ENCODE measurements at regions not wholly inside any gene's neighbourhood (a gene's known extent, or its start where the extent isn't known, plus 50 kb on each side); places are given as distances from the start of the nearest gene placed in this dataset.

DNA sequence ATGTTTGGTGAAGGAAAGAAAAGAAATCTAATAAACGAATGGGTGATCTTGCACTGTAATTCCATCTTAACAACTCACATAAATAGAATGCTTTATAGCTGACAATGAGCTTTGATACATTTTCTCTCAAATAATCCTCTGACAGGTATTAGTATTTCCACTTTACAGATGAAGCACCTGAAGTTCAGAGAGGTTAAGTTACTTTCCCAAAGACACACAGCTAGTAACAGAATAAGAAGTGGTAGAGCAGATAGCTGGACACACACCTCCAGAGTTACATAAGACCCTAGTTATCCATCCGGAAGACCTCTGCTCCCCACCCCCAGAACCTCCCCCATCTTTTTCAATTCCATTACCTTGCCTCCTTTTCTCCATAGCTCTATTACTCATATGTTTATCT is 213.3 kb upstream of the ZC3H12A start:
- ChIA-PET POLR2A (no interaction called here), CTCF (no interaction called here)
- in situ Hi-C loops (cut with HindIII; ENCODE audit: low pct_unique_long_range_greater_than_20kb, low sequenced_read_pairs): no loop called here
- H3K27ac ChIP-seq (ENCODE audit: low read length): no peak overlapping the region
- H3K4me3 ChIP-seq (ENCODE audit: low read depth in 2 of 2, low read length in 2 of 2): no peak overlapping the region
- no peaks in the 10 kb centered on the region for H3K36me3 ChIP-seq (ENCODE audit: control insufficient read depth, insufficient read depth, low read length)
- TF ChIP-seq SIN3A (IDR thresholded peaks at IDR 0.05; ENCODE audit: borderline replicate concordance, insufficient read depth, low read depth, low read length) (no peak), POLR2AphosphoS5 (IDR thresholded peaks at IDR 0.05; ENCODE audit: low read depth, low read length) (no peak), TCF7L2 (IDR thresholded peaks at IDR 0.05; ENCODE audit: low read depth, low read length) (no peak)
- TF ChIP-seq, protein P1, sequence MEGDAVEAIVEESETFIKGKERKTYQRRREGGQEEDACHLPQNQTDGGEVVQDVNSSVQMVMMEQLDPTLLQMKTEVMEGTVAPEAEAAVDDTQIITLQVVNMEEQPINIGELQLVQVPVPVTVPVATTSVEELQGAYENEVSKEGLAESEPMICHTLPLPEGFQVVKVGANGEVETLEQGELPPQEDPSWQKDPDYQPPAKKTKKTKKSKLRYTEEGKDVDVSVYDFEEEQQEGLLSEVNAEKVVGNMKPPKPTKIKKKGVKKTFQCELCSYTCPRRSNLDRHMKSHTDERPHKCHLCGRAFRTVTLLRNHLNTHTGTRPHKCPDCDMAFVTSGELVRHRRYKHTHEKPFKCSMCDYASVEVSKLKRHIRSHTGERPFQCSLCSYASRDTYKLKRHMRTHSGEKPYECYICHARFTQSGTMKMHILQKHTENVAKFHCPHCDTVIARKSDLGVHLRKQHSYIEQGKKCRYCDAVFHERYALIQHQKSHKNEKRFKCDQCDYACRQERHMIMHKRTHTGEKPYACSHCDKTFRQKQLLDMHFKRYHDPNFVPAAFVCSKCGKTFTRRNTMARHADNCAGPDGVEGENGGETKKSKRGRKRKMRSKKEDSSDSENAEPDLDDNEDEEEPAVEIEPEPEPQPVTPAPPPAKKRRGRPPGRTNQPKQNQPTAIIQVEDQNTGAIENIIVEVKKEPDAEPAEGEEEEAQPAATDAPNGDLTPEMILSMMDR (IDR thresholded peaks at IDR 0.05): no peak
- TF ChIP-seq, protein P2, sequence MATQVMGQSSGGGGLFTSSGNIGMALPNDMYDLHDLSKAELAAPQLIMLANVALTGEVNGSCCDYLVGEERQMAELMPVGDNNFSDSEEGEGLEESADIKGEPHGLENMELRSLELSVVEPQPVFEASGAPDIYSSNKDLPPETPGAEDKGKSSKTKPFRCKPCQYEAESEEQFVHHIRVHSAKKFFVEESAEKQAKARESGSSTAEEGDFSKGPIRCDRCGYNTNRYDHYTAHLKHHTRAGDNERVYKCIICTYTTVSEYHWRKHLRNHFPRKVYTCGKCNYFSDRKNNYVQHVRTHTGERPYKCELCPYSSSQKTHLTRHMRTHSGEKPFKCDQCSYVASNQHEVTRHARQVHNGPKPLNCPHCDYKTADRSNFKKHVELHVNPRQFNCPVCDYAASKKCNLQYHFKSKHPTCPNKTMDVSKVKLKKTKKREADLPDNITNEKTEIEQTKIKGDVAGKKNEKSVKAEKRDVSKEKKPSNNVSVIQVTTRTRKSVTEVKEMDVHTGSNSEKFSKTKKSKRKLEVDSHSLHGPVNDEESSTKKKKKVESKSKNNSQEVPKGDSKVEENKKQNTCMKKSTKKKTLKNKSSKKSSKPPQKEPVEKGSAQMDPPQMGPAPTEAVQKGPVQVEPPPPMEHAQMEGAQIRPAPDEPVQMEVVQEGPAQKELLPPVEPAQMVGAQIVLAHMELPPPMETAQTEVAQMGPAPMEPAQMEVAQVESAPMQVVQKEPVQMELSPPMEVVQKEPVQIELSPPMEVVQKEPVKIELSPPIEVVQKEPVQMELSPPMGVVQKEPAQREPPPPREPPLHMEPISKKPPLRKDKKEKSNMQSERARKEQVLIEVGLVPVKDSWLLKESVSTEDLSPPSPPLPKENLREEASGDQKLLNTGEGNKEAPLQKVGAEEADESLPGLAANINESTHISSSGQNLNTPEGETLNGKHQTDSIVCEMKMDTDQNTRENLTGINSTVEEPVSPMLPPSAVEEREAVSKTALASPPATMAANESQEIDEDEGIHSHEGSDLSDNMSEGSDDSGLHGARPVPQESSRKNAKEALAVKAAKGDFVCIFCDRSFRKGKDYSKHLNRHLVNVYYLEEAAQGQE (IDR thresholded peaks at IDR 0.05; ENCODE audit: insufficient read depth in 1 of 2, low read depth in 2 of 2, low read length in 1 of 2): no peak
- ATAC-seq (no peak), DNase-seq (ENCODE audit: low read depth, low spot score) (no peak)
- H3K9me3 ChIP-seq (ENCODE audit: control insufficient read depth, insufficient read depth, low read depth, low read length): no peaks in the 10 kb centered on the region
- no TSS peak for BruUV-seq (replicated peaks)
- peaks cover 24% of the 10 kb centered on the region for H3K27me3 ChIP-seq (ENCODE audit: control insufficient read depth, insufficient read depth, low read length)
- intact Hi-C loops (cut with micrococcal nuclease; ENCODE audit: unreplicated experiment): no loop called here
- no peaks in the 10 kb centered on the region for H3K4me1 ChIP-seq (ENCODE audit: control insufficient read depth, insufficient read depth, low read length)

DNA sequence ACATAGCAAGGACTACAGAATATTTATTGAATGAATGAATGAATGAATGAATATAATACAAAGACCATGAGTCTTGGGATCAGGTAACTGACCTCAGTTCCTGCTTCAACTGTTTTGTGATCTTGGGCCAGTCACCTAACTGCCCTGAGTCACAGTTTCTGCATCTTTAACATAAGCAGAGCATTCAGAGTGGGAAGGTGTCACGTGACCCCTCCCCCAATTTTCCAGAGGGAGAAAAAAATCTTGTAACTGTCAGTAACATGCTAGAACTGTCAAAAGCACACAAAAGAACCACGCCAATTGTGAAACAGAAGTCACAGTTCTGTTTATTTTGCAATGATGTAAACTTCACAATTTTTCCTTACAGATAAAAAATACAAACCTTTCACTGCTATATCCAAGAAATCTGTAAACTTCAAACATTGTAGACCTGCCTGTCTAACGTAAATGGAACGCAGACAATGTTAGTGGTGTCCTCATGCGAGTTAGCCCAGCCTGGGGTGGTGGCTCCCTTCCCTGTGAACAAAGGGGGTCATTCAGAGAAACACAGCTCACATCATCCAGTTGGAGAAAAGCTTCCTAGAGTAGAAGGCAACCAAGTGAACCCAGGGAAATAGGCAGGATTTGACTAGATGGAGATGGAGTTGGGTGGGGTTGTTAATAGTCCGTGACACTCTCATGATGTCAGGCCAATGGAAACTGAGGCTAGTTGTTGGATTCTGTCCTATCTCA is 211.8 kb upstream of the ZC3H12A start:
- Histone ChIP-seq H3K27me3 (ENCODE audit: control insufficient read depth, insufficient read depth, low read length) (peaks cover 18% of the 10 kb centered on the region), H3K27ac (ENCODE audit: low read length) (no peak overlapping the region), H3K4me3 (ENCODE audit: low read depth in 2 of 2, low read length in 2 of 2) (no peak overlapping the region), H3K9me3 (ENCODE audit: control insufficient read depth, insufficient read depth, low read depth, low read length) (no peaks in the 10 kb centered on the region), H3K36me3 (ENCODE audit: control insufficient read depth, insufficient read depth, low read length) (no peaks in the 10 kb centered on the region), H3K4me1 (ENCODE audit: control insufficient read depth, insufficient read depth, low read length) (no peaks in the 10 kb centered on the region)
- no peak for ATAC-seq
- in situ Hi-C loops (cut with HindIII; ENCODE audit: low pct_unique_long_range_greater_than_20kb, low sequenced_read_pairs): no loop called here
- no peak for TF ChIP-seq TCF7L2 (IDR thresholded peaks at IDR 0.05; ENCODE audit: low read depth, low read length)
- TF ChIP-seq, protein P2 (IDR thresholded peaks at IDR 0.05; ENCODE audit: insufficient read depth in 1 of 2, low read depth in 2 of 2, low read length in 1 of 2): no peak
- BruUV-seq (replicated peaks): no TSS peak
- intact Hi-C loops (cut with micrococcal nuclease; ENCODE audit: unreplicated experiment): no loop called here
- DNase-seq (ENCODE audit: low read depth, low spot score): no peak
- ChIA-PET CTCF (no interaction called here), POLR2A (no interaction called here)
